ENCODE measurements at regions not wholly inside any gene's neighbourhood (a gene's known extent, or its start where the extent isn't known, plus 50 kb on each side); places are given as distances from the start of the nearest gene placed in this dataset.

DNA sequence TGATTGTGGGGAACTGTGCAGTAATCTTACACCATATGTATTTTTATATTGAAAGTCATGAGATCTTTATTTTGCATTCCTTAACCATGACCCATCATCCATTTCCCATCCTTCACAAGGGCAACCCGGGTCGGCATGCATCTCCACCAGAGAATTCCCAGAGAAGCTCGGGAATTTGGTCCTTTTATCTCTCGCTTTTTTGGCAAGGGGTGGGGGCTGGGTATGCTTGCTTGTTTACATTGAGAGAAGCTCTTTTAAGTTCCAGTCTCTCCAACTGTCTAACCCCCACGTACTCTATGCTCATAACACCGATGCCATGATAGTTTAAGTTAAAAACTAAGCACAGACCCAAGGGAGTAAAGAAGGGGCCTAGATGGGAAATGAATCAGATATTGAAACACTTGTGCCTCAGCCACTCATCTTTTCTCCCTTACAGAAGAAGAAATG lies 109.9 kb upstream of the NFIB start:
- no peak overlapping the region for H2BK20ac ChIP-seq (ENCODE audit: low read depth, low read length, poor library complexity, severe bottlenecking)
- H2BK12ac ChIP-seq (ENCODE audit: insufficient read length, low read depth, low read length): no peak overlapping the region
- H3K27ac Mint-ChIP-seq: peak overlapping the region in 2 of 3 experiments; percentile 50 to 79; a peak in 4 of 7 replicates
- TF ChIP-seq, protein P1, sequence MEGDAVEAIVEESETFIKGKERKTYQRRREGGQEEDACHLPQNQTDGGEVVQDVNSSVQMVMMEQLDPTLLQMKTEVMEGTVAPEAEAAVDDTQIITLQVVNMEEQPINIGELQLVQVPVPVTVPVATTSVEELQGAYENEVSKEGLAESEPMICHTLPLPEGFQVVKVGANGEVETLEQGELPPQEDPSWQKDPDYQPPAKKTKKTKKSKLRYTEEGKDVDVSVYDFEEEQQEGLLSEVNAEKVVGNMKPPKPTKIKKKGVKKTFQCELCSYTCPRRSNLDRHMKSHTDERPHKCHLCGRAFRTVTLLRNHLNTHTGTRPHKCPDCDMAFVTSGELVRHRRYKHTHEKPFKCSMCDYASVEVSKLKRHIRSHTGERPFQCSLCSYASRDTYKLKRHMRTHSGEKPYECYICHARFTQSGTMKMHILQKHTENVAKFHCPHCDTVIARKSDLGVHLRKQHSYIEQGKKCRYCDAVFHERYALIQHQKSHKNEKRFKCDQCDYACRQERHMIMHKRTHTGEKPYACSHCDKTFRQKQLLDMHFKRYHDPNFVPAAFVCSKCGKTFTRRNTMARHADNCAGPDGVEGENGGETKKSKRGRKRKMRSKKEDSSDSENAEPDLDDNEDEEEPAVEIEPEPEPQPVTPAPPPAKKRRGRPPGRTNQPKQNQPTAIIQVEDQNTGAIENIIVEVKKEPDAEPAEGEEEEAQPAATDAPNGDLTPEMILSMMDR (conservative IDR thresholded peaks at IDR 0.05): no peak
- H3T11ph ChIP-seq (ENCODE audit: low read length): no peak overlapping the region
- no peak overlapping the region for H3K4me2 ChIP-seq (ENCODE audit: insufficient read depth, insufficient read length, low read length)
- no peak overlapping the region for H4K91ac ChIP-seq (ENCODE audit: insufficient read length, low read depth, low read length)
- no peak overlapping the region for H3K4ac ChIP-seq (ENCODE audit: low read depth, low read length)
- H3K9me3 Mint-ChIP-seq: no peaks in the 10 kb centered on the region; a peak in 1 of 5 replicates
- no peak overlapping the region for H2BK5ac ChIP-seq (ENCODE audit: insufficient read length, low read length)
- no peak overlapping the region for H2AK5ac ChIP-seq (ENCODE audit: insufficient read length, low read length)
- no peak overlapping the region for H3K23ac ChIP-seq (ENCODE audit: insufficient read length, low read depth, low read length)
- H3K9ac ChIP-seq (ENCODE audit: extremely low read depth, insufficient read length, low read length): no peak overlapping the region
- H3K18ac ChIP-seq (ENCODE audit: insufficient read length, low read depth, low read length): no peak overlapping the region
- H3K27me3 ChIP-seq (ENCODE audit: insufficient read depth, low read length): no peaks in the 10 kb centered on the region
- no peak overlapping the region for H4K5ac ChIP-seq (ENCODE audit: insufficient read length, low read depth, low read length)
- H3K56ac ChIP-seq (ENCODE audit: insufficient read length, low read depth, low read length): no peak overlapping the region
- no peak overlapping the region for H3K4me3 Mint-ChIP-seq
- H3K27ac ChIP-seq (ENCODE audit: insufficient read length, low read depth, low read length): peak overlapping the region; percentile 41
- no peaks in the 10 kb centered on the region for H3K9me3 ChIP-seq (ENCODE audit: control insufficient read depth, low read depth, low read length)
- no peak overlapping the region for H2BK15ac ChIP-seq (ENCODE audit: low read depth, low read length)
- H3K23me2 ChIP-seq (ENCODE audit: insufficient read length, low read depth, low read length, poor library complexity, severe bottlenecking): no peaks in the 10 kb centered on the region
- WGBS (ENCODE audit: extremely low coverage, insufficient read length, low lambda C conversion rate): no CpG with 5 or more reads among the region's 6 CpGs
- DNase-seq: no peak
- H2BK120ac ChIP-seq (ENCODE audit: low read depth, low read length, poor library complexity, severe bottlenecking): no peak overlapping the region
- H3K36me3 Mint-ChIP-seq (ENCODE audit: insufficient read depth in 1 of 3, low read depth in 3 of 3): no peaks in the 10 kb centered on the region
- H4K8ac ChIP-seq (replicated peaks; ENCODE audit: insufficient read length, low read depth, low read length): no peak overlapping the region
- peaks cover 20% of the 10 kb centered on the region; the same call in 1 of the 2 replicates for H3K4me1 ChIP-seq (ENCODE audit: insufficient read depth, low read length)
- no peaks in the 10 kb centered on the region for H3K79me2 ChIP-seq (ENCODE audit: insufficient read depth, low read length)
- H3K14ac ChIP-seq (ENCODE audit: insufficient read depth, low read length): no peak overlapping the region
- H3K27me3 Mint-ChIP-seq (ENCODE audit: low read depth): no peaks in the 10 kb centered on the region
- peaks cover 63 to 72% of the 10 kb centered on the region in 2 experiments for H3K4me1 Mint-ChIP-seq
- H2AFZ ChIP-seq (ENCODE audit: low read length): no peak overlapping the region
- no peaks in the 10 kb centered on the region for H3K79me1 ChIP-seq (ENCODE audit: insufficient read depth, low read depth, low read length, poor library complexity, severe bottlenecking)
- no peaks in the 10 kb centered on the region for H4K20me1 ChIP-seq (ENCODE audit: control insufficient read depth, insufficient read depth, insufficient read length)
